ENCODE measurements at regions not wholly inside any gene's neighbourhood (a gene's known extent, or its start where the extent isn't known, plus 50 kb on each side); places are given as distances from the start of the nearest gene placed in this dataset.

DNA sequence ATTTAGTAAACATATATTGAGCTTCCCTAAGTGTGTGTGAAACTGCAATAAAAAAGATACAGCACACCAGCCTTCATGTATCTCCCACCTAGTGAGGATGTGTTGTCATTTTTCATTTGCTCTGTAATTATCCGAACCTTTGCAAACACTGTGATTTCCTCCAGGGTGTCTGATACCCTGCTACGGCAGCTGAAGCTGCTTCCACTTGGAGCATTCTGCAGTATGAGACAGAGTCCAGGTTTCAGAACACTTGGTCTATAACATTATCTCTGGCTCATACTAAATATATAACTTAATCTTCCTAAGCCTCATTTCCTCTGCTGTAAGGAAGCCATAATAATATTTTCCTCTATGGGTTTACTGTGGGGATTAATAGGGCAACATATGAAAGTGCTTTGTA is 1338.1 kb upstream of the SLC10A2 start:
- TF ChIP-seq POLR2A (IDR thresholded peaks at IDR 0.05) (no peak), CTCF (IDR thresholded peaks at IDR 0.05) (no peak)
